ENCODE measurements at regions not wholly inside any gene's neighbourhood (a gene's known extent, or its start where the extent isn't known, plus 50 kb on each side); places are given as distances from the start of the nearest gene placed in this dataset.

DNA sequence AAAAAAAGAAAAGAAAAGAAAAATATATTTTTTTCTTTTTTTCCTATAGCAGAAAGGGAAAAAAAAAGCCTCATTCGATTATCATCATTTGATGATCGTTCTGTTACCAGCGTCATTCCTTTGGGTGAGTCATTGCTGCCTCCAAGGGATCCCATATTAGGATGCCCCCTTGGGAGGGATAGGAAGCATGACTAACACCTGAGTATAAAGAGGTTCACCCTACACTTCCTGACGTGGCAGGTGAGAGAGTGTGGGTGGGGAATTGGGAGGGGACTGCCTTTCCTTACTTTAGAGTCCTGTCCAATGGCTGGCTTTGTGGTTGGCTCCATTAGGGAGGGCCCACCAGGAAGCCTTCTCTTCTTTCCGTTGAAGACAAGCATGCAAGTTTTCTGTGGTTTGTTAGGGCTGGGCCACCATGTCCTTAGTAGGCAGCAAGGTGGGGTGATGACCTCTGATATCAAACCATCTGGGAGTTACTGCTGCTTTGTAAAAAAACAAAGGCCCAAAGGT is 56.1 kb upstream of the FUT8 start:
- Mint-ChIP-seq H3K27me3 (ENCODE audit: low read depth) (no peaks in the 10 kb centered on the region), H3K4me1 (peaks cover 6% of the 10 kb centered on the region), H3K9me3 (no peaks in the 10 kb centered on the region), H3K4me3 (no peak overlapping the region), H3K36me3 (no peaks in the 10 kb centered on the region), H3K27ac (no peak overlapping the region)
- DNase-seq (ENCODE audit: low spot score in 2 of 2, unreplicated experiment in 2 of 2), result no peak
- TF ChIP-seq, protein P1, sequence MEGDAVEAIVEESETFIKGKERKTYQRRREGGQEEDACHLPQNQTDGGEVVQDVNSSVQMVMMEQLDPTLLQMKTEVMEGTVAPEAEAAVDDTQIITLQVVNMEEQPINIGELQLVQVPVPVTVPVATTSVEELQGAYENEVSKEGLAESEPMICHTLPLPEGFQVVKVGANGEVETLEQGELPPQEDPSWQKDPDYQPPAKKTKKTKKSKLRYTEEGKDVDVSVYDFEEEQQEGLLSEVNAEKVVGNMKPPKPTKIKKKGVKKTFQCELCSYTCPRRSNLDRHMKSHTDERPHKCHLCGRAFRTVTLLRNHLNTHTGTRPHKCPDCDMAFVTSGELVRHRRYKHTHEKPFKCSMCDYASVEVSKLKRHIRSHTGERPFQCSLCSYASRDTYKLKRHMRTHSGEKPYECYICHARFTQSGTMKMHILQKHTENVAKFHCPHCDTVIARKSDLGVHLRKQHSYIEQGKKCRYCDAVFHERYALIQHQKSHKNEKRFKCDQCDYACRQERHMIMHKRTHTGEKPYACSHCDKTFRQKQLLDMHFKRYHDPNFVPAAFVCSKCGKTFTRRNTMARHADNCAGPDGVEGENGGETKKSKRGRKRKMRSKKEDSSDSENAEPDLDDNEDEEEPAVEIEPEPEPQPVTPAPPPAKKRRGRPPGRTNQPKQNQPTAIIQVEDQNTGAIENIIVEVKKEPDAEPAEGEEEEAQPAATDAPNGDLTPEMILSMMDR (IDR thresholded peaks at IDR 0.05; ENCODE audit: unreplicated experiment), result no peak

DNA sequence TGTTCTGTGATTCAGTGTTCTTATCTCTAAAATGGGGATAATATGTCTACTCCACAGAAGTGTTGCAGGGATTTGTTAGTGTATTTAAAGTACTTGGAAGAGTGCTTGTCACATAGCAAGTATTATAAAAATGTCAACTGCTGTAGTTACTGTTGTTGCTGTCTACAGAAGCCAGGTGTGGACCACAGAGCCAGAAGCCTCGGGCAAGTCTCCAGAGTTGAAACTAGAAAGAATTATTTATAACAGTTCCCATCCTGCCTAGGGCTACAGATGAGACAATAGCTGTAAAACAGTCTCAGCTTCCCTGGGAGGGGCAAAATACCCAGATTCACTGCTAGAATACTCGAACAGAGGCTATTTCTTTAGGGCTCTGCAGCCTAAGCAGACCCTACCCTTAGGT is 55.4 kb upstream of the FUT8 start:
- TF ChIP-seq, protein P1 (IDR thresholded peaks at IDR 0.05; ENCODE audit: unreplicated experiment), result no peak
- no peaks in the 10 kb centered on the region for H3K36me3 Mint-ChIP-seq
- no peak overlapping the region for H3K27ac Mint-ChIP-seq
- no peaks in the 10 kb centered on the region for H3K9me3 Mint-ChIP-seq
- peaks cover 10% of the 10 kb centered on the region for H3K4me1 Mint-ChIP-seq
- H3K4me3 Mint-ChIP-seq, result no peak overlapping the region
- DNase-seq (ENCODE audit: low spot score in 2 of 2, unreplicated experiment in 2 of 2), result no peak
- no peaks in the 10 kb centered on the region for H3K27me3 Mint-ChIP-seq (ENCODE audit: low read depth)

DNA sequence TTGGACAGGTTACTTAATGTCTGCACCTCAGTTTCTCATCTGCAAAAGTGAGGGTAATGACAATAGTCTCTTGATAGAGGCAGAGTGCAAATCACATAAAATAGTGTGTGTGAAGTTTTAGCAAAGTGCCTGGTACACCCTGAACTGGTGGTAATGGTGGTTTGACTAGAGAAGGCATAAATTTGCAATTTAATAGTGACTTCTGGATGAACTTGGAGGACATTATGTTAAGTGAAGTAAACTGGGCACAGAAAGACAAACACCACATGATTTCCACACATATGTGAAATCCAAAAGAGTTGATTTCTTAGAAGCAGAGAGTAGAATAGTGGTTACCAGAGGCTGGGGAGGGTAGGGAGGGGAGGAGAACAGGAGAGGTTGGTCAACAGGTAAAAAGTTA is 54.8 kb upstream of the FUT8 start:
- Mint-ChIP-seq H3K27me3 (ENCODE audit: low read depth) (no peaks in the 10 kb centered on the region), H3K36me3 (no peaks in the 10 kb centered on the region), H3K4me1 (peaks cover 10% of the 10 kb centered on the region), H3K9me3 (no peaks in the 10 kb centered on the region), H3K4me3 (no peak overlapping the region), H3K27ac (no peak overlapping the region)
- TF ChIP-seq, protein P1 (IDR thresholded peaks at IDR 0.05; ENCODE audit: unreplicated experiment), result no peak
- DNase-seq (ENCODE audit: low spot score in 2 of 2, unreplicated experiment in 2 of 2), result no peak

DNA sequence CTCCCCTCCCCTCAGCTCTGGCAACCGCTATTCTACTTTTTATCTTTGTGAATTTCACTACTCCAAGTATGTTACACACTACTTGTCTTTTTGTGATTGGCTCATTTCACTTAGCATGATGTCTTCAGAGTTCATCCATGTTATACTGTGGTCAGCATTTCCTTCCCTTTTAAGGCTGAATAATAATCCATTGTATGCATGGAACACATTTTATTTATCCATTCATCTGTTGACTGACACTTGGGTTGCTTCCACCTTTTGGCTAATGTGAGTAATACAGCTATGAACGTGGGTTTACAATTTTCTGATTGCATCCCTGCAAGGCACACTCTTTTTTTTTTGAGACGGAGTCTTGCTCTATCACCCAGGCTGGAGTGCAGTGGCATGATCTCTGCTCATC is 53.0 kb upstream of the FUT8 start:
- no peak for DNase-seq (ENCODE audit: low spot score in 2 of 2, unreplicated experiment in 2 of 2)
- Mint-ChIP-seq H3K27ac (no peak overlapping the region), H3K27me3 (ENCODE audit: low read depth) (no peaks in the 10 kb centered on the region), H3K9me3 (no peaks in the 10 kb centered on the region), H3K36me3 (no peaks in the 10 kb centered on the region), H3K4me1 (peaks cover 10% of the 10 kb centered on the region), H3K4me3 (no peak overlapping the region)
- TF ChIP-seq, protein P1 (IDR thresholded peaks at IDR 0.05; ENCODE audit: unreplicated experiment), result no peak

DNA sequence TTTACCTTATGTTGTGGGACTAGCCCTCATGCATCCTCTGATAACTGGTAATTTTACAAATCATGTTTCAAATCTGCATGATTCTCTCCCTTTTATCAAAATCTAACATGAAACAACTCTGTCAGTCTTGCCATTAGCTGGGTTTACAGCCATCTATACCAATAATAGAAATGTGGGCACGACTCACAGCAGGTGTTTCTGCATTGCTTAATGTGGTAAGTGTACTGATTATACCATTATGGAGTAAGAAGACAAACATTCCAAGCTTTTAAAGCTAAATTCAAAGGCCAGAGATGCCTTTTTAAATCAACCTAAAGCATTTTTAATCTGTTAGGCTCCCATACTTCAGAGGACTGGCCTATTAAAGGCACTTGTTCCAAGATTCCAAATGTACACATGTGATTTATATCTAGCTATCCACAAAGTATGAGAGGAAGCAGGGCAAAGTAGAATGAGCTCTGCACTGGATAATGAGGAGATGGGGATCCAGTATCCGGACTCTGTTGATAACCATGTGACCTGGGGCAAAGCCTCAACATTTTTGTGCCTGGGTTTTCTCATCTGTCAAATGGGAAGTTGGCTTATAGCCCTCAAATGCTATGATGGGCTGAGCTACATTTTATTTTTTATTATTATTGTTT is 52.3 kb upstream of the FUT8 start:
- TF ChIP-seq, protein P1 (IDR thresholded peaks at IDR 0.05; ENCODE audit: unreplicated experiment), result no peak
- no peak for DNase-seq (ENCODE audit: low spot score in 2 of 2, unreplicated experiment in 2 of 2)
- Mint-ChIP-seq H3K27ac (peak overlapping the region; percentile 10), H3K4me1 (peaks cover 10% of the 10 kb centered on the region), H3K27me3 (ENCODE audit: low read depth) (no peaks in the 10 kb centered on the region), H3K9me3 (no peaks in the 10 kb centered on the region), H3K36me3 (no peaks in the 10 kb centered on the region), H3K4me3 (no peak overlapping the region)

Data from mesothelial cell of epicardium (in vitro differentiated cells).